ENCODE measurements at regions not wholly inside any gene's neighbourhood (a gene's known extent, or its start where the extent isn't known, plus 50 kb on each side); places are given as distances from the start of the nearest gene placed in this dataset.

- H3K27me3 Mint-ChIP-seq, result peaks cover 8% of the 10 kb centered on the region
- ATAC-seq, result no peak
- H3K4me3 Mint-ChIP-seq, result no peak overlapping the region
- H3K36me3 Mint-ChIP-seq, result no peaks in the 10 kb centered on the region
- H3K9me3 Mint-ChIP-seq, result no peaks in the 10 kb centered on the region
- H3K4me1 Mint-ChIP-seq, result peaks cover 27% of the 10 kb centered on the region
- peak overlapping the region; percentile 25 for H3K27ac Mint-ChIP-seq
Observed at GRCh38 chr6:15961635-15962448, 167.0 kb upstream of the MYLIP start.

GRCh38 chr6:15960740-15961634 lies 167.9 kb upstream of the MYLIP start:
- no peak overlapping the region for H3K4me3 Mint-ChIP-seq

GRCh38 chr6:15957655-15958169 lies 171.2 kb upstream of the MYLIP start:
- Mint-ChIP-seq H3K9me3 (no peaks in the 10 kb centered on the region), H3K4me1 (peaks cover 36% of the 10 kb centered on the region), H3K4me3 (no peak overlapping the region), H3K27me3 (peaks cover 12% of the 10 kb centered on the region), H3K36me3 (no peaks in the 10 kb centered on the region), H3K27ac (no peak overlapping the region)
- ATAC-seq, result no peak

More at GRCh38 chr6:15960740-15961634, 167.9 kb upstream of the MYLIP start:
- Mint-ChIP-seq H3K4me1 (peaks cover 29% of the 10 kb centered on the region), H3K27ac (peak overlapping the region; percentile 25), H3K36me3 (no peaks in the 10 kb centered on the region), H3K9me3 (no peaks in the 10 kb centered on the region), H3K27me3 (peaks cover 12% of the 10 kb centered on the region)
- ATAC-seq, result no peak

GRCh38 chr6:15956205-15957106 lies 172.4 kb upstream of the MYLIP start:
- H3K36me3 Mint-ChIP-seq, result no peaks in the 10 kb centered on the region
- no peak overlapping the region for H3K27ac Mint-ChIP-seq
- peaks cover 12% of the 10 kb centered on the region for H3K27me3 Mint-ChIP-seq
- peaks cover 3% of the 10 kb centered on the region for H3K9me3 Mint-ChIP-seq
- ATAC-seq, result no peak
- no peak overlapping the region for H3K4me3 Mint-ChIP-seq
- H3K4me1 Mint-ChIP-seq, result peaks cover 30% of the 10 kb centered on the region

- H3K36me3 Mint-ChIP-seq, result no peaks in the 10 kb centered on the region
- peaks cover 3% of the 10 kb centered on the region for H3K9me3 Mint-ChIP-seq
Observed at GRCh38 chr6:15955484-15955883, 173.4 kb upstream of the MYLIP start.

GRCh38 chr6:15953152-15953880 lies 175.6 kb upstream of the MYLIP start:
- H3K36me3 Mint-ChIP-seq, result no peaks in the 10 kb centered on the region
- H3K27me3 Mint-ChIP-seq, result peaks cover 12% of the 10 kb centered on the region
- ATAC-seq, result no peak
- H3K27ac Mint-ChIP-seq, result no peak overlapping the region
- peaks cover 32% of the 10 kb centered on the region for H3K4me1 Mint-ChIP-seq
- peaks cover 3% of the 10 kb centered on the region for H3K9me3 Mint-ChIP-seq
- no peak overlapping the region for H3K4me3 Mint-ChIP-seq

More at GRCh38 chr6:15955484-15955883, 173.4 kb upstream of the MYLIP start:
- Mint-ChIP-seq H3K27me3 (peaks cover 12% of the 10 kb centered on the region), H3K27ac (no peak overlapping the region), H3K4me1 (peaks cover 29% of the 10 kb centered on the region), H3K4me3 (no peak overlapping the region)
- ATAC-seq, result no peak

GRCh38 chr6:15952231-15953151 lies 176.4 kb upstream of the MYLIP start:
- H3K9me3 Mint-ChIP-seq, result peaks cover 3% of the 10 kb centered on the region
- H3K27me3 Mint-ChIP-seq, result peaks cover 11% of the 10 kb centered on the region
- no peak overlapping the region for H3K27ac Mint-ChIP-seq
- ATAC-seq, result no peak
- H3K4me1 Mint-ChIP-seq, result peaks cover 32% of the 10 kb centered on the region
- H3K36me3 Mint-ChIP-seq, result no peaks in the 10 kb centered on the region
- H3K4me3 Mint-ChIP-seq, result no peak overlapping the region

GRCh38 chr6:15950962-15951569 lies 177.8 kb upstream of the MYLIP start:
- peak; percentile 61 for ATAC-seq
- Mint-ChIP-seq H3K36me3 (no peaks in the 10 kb centered on the region), H3K27me3 (no peaks in the 10 kb centered on the region), H3K9me3 (peaks cover 3% of the 10 kb centered on the region), H3K4me1 (peaks cover 26% of the 10 kb centered on the region), H3K4me3 (no peak overlapping the region), H3K27ac (peak overlapping the region; percentile 7)

GRCh38 chr6:15949982-15950381 lies 178.9 kb upstream of the MYLIP start:
- Mint-ChIP-seq H3K36me3 (no peaks in the 10 kb centered on the region), H3K4me3 (no peak overlapping the region), H3K4me1 (peaks cover 26% of the 10 kb centered on the region), H3K27me3 (no peaks in the 10 kb centered on the region), H3K27ac (peak overlapping the region; percentile 7), H3K9me3 (peaks cover 3% of the 10 kb centered on the region)
- ATAC-seq, result no peak

GRCh38 chr6:15948930-15949900 lies 179.7 kb upstream of the MYLIP start:
- Mint-ChIP-seq H3K4me3 (no peak overlapping the region), H3K27ac (no peak overlapping the region), H3K4me1 (peaks cover 23% of the 10 kb centered on the region), H3K27me3 (no peaks in the 10 kb centered on the region), H3K9me3 (peaks cover 3% of the 10 kb centered on the region), H3K36me3 (no peaks in the 10 kb centered on the region)
- no peak for ATAC-seq

- H3K27me3 Mint-ChIP-seq, result no peaks in the 10 kb centered on the region
- H3K36me3 Mint-ChIP-seq, result no peaks in the 10 kb centered on the region
- no peak for ATAC-seq
- H3K4me1 Mint-ChIP-seq, result peaks cover 19% of the 10 kb centered on the region
- peaks cover 3% of the 10 kb centered on the region for H3K9me3 Mint-ChIP-seq
- no peak overlapping the region for H3K27ac Mint-ChIP-seq
- no peak overlapping the region for H3K4me3 Mint-ChIP-seq
Observed at GRCh38 chr6:15947923-15948322, 181.0 kb upstream of the MYLIP start.

GRCh38 chr6:15947436-15947835 lies 181.4 kb upstream of the MYLIP start:
- Mint-ChIP-seq H3K4me3 (no peak overlapping the region), H3K4me1 (peaks cover 15% of the 10 kb centered on the region), H3K9me3 (peaks cover 1% of the 10 kb centered on the region), H3K27ac (no peak overlapping the region), H3K27me3 (no peaks in the 10 kb centered on the region), H3K36me3 (no peaks in the 10 kb centered on the region)
- no peak for ATAC-seq

Measured in stimulated activated memory B cell treated with anti-CD40 and anti-IgM and Interleukin-4, amounts not matched to agents 10 μg/mL and 1 μg/mL and 100 μg/mL, for 72 hours (primary cell).